Thyroid gland (tissue), 4 donors: ENCODE measurements at regions not wholly inside any gene's neighbourhood (a gene's known extent, or its start where the extent isn't known, plus 50 kb on each side); places are given as distances from the start of the nearest gene placed in this dataset.

Source experiments
- DNase-seq, 2 donors: peaks; one replicate each; pipeline ENCODE4 v3.0.0-alpha.2; 2019
- H3K27ac ChIP-seq, 3 donors: fragments of 200-600 bp; sonication (generic); 1 replicate in 2 of 3; 2 replicates in 1 of 3; pipeline ENCODE4 v1.5.1; 2016 to 2019; ENCODE audit warnings: mild to moderate bottlenecking in 1 of 3, moderate library complexity in 1 of 3
- H3K27me3 ChIP-seq: fragments of 200-600 bp; sonication (generic); one replicate; pipeline ENCODE4 v1.5.1; 2019
- H3K36me3 ChIP-seq, 2 donors: fragments of 200-600 bp; sonication (generic); one replicate each; pipeline ENCODE4 v1.5.1; 2016 to 2019
- H3K4me1 ChIP-seq, 2 donors: fragments of 200-600 bp; sonication (generic); one replicate each; pipeline ENCODE4 v1.5.1; 2017 to 2019
- H3K4me3 ChIP-seq, 3 donors: fragments of 200-600 bp; sonication (generic); replicated peaks in 1 of 3; 1 replicate in 2 of 3; 2 replicates in 1 of 3; pipeline ENCODE4 v1.5.1; 2016; ENCODE audit warnings: mild to moderate bottlenecking in 1 of 3
- H3K9me3 ChIP-seq: fragments of 200-600 bp; sonication (generic); one replicate; pipeline ENCODE4 v1.5.1; 2017
- CTCF ChIP-seq, 6 experiments: fragments of 200-600 bp in 3 of 6; fragments of 450-650 bp in 3 of 6; sonication (generic) in 3 of 6; IDR thresholded peaks; one replicate each; pipeline ENCODE4 v1.5.1; 2016 to 2019; ENCODE audit warnings: antibody characterized with exemption in 6 of 6, mild to moderate bottlenecking in 2 of 6, inconsistent platforms in 1 of 6, moderate library complexity in 1 of 6
- POLR2A ChIP-seq, 2 donors: fragments of 450-650 bp; IDR thresholded peaks; one replicate each; pipeline ENCODE4 v1.6.1; 2017; ENCODE audit warnings: antibody characterized with exemption in 2 of 2, mild to moderate bottlenecking in 2 of 2, moderate library complexity in 1 of 2
- WGBS, 2 donors: methylation state at CpG; one replicate each; pipeline ENCODE4 v1.1.5; 2017; 5-methylcytosine and 5-hydroxymethylcytosine counted together
- intact Hi-C: fragments of 100-400 bp; cut with DNase I; formaldehyde crosslinking; loops from one replicate; pipeline ENCODE4 v1.15.1; 2023

DNA sequence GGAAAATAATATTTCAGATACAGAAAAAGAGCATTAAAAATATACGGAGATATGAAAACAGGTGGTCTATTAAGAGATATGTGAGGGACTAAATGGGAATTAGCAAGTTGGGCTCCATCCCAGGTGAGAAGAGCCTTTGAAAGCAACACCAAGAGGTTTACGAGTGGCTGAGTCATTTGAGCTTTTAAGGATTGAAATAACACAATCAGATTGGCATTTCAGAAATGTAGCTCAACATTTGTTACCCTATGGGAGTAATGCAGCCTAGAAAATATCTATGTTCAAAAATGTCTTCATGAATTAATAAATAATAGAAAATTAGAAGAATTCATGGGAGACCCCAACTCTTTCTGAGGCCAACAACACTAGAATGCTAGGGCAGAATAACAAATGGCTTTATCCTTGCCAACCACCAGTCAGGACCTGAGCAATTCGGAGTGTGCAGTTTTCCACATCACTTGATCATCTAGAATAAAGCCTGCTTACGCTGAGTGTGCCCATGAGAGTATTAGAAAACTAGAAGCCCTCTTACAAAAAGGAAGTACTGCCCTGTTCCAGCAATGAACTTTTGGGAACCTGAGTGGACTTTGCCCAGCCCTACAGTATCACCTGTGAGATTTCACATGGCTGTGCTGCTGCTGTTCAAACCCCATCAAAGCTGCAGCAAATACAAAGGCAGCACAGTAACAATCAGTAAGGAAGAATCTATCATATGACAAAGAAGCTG, 538.0 kb upstream of the CAMK1G start:
- no peak overlapping the region for H3K4me3 ChIP-seq

DNA sequence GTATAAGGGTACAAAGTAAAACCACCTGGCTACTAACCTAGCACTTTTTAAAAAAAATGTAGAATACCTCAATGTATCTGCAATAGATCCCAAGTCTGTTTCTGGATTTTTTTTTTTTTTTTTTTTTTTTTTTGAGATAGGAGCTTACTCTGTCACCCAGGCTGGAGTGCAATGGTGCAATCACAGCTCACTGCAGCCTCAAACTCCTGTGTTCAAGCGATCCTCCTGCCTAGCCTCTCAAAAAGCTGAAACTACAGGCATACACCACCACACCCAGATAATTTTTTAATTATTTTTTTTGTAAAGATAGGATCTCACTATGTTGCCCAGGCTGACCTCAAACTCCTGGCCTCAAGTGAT, 537.5 kb upstream of the CAMK1G start:
- WGBS, 2 donors, result 65 to 92% methylated on average over 1 of the region's 1 CpG
- no peaks in the 10 kb centered on the region for H3K9me3 ChIP-seq

More for the DNA sequence above, 538.0 kb upstream of the CAMK1G start:
- intact Hi-C loops, result no loop called here
- H3K4me1 ChIP-seq, result peaks cover 10 to 15% of the 10 kb centered on the region in 2 donors
- peak overlapping the region; percentile 72 to 79 (median 74) for H3K27ac ChIP-seq
- 21 to 52% methylated on average over 4 of the region's 4 CpGs for WGBS, 2 donors
- H3K36me3 ChIP-seq, result no peaks in the 10 kb centered on the region
- H3K27me3 ChIP-seq, result no peaks in the 10 kb centered on the region
- DNase-seq, result peak; percentile 41 to 56
- no peaks in the 10 kb centered on the region for H3K9me3 ChIP-seq
- TF ChIP-seq POLR2A (IDR thresholded peaks at IDR 0.05) (no peak), CTCF (IDR thresholded peaks at IDR 0.05) (peak in 2 of 6 experiments; percentile 9 to 10)

GRCh38 chr1:209046935-209047334, 536.6 kb upstream of the CAMK1G start:
- DNase-seq, result no peak
- H3K27me3 ChIP-seq, result no peaks in the 10 kb centered on the region
- intact Hi-C loops, result no loop called here
- TF ChIP-seq CTCF (IDR thresholded peaks at IDR 0.05) (no peak), POLR2A (IDR thresholded peaks at IDR 0.05) (no peak)
- no peaks in the 10 kb centered on the region for H3K36me3 ChIP-seq
- peaks cover 10 to 15% of the 10 kb centered on the region in 2 donors for H3K4me1 ChIP-seq
- H3K4me3 ChIP-seq, result no peak overlapping the region
- WGBS, 2 donors, result 78 to 84% methylated on average over 4 of the region's 4 CpGs
- H3K27ac ChIP-seq, result no peak overlapping the region
- H3K9me3 ChIP-seq, result no peaks in the 10 kb centered on the region

More for the DNA sequence above, 537.5 kb upstream of the CAMK1G start:
- Histone ChIP-seq H3K27me3 (no peaks in the 10 kb centered on the region), H3K36me3 (no peaks in the 10 kb centered on the region), H3K4me1 (peaks cover 10 to 15% of the 10 kb centered on the region in 2 donors), H3K4me3 (no peak overlapping the region), H3K27ac (peak overlapping the region; percentile 72 to 79 (median 74))
- no peak for DNase-seq
- intact Hi-C loops, result no loop called here
- no peak for TF ChIP-seq CTCF (IDR thresholded peaks at IDR 0.05)
- TF ChIP-seq POLR2A (IDR thresholded peaks at IDR 0.05), result no peak

DNA sequence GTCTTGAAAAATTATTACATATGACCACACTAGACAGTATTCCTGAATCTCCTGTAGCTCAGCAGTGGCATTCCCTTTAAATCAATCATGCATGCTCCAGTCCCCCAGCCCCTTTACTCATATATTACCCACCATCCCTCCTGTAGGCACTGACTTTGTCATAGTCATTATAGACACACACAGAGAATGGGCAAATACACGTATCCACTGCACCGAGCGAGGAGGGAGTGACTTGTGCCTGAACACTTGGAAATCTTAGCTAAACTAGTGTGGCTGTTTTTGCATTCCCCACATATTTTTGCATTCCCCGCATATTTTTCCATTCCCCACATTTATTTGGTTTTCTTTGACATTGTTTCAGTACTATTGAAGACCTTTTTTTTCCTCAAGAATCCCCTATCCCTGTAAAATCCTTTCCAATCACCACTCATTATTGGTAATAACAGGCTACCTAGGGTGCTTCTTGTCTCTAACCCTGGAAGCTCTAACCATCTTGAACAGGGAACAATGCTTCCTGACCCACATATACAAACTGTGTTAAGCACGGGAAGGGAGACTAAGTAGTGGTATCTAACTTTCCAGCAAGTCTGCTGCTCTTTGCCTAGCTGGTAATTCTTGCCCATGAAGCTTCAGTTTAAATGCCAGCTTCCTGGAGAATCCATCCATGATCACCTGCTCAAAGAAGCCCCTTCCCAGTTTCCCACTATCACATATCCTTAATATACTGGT, 534.4 kb upstream of the CAMK1G start:
- TF ChIP-seq CTCF (IDR thresholded peaks at IDR 0.05), result no peak
- TF ChIP-seq POLR2A (IDR thresholded peaks at IDR 0.05), result no peak
- Histone ChIP-seq H3K9me3 (no peaks in the 10 kb centered on the region), H3K27me3 (no peaks in the 10 kb centered on the region), H3K27ac (no peak overlapping the region), H3K4me1 (peaks cover 10 to 15% of the 10 kb centered on the region in 2 donors), H3K36me3 (no peaks in the 10 kb centered on the region), H3K4me3 (no peak overlapping the region)
- 46 to 62% methylated on average over 5 of the region's 5 CpGs for WGBS, 2 donors
- intact Hi-C loops, result no loop called here
- peak in 1 of 2 donors; percentile 30 for DNase-seq

- Histone ChIP-seq H3K27ac (no peak overlapping the region), H3K4me1 (peaks cover 0 to 3% of the 10 kb centered on the region in 2 donors), H3K27me3 (no peaks in the 10 kb centered on the region), H3K36me3 (no peaks in the 10 kb centered on the region), H3K4me3 (no peak overlapping the region), H3K9me3 (no peaks in the 10 kb centered on the region)
- DNase-seq, result no peak
- TF ChIP-seq POLR2A (IDR thresholded peaks at IDR 0.05), result no peak
- TF ChIP-seq CTCF (IDR thresholded peaks at IDR 0.05), result no peak
- WGBS, 2 donors, result 87 to 98% methylated on average over 4 of the region's 4 CpGs
- intact Hi-C loops, result no loop called here
These were observed 531.9 kb upstream of the CAMK1G start for GRCh38 chr1:209051570-209051969.
